A673 (cell line): ENCODE measurements at regions not wholly inside any gene's neighbourhood (a gene's known extent, or its start where the extent isn't known, plus 50 kb on each side); places are given as distances from the start of the nearest gene placed in this dataset.

Experiments
- EZH2 ChIP-seq: fragments of 200-600 bp; sonication (generic); IDR thresholded peaks from 2 replicates; pipeline ENCODE4 v1.6.1; 2017; ENCODE audit warnings: borderline replicate concordance, low read depth, mild to moderate bottlenecking, mixed read lengths, antibody characterized with exemption, low read length; ENCODE audit not compliant: poor library complexity, severe bottlenecking
- TF ChIP-seq, protein P1 (sequence below): fragments of 300-800, 200-600 bp; sonication (generic); conservative IDR thresholded peaks from 2 replicates; pipeline ENCODE4 v1.5.1; 2017; ENCODE audit warnings: low read depth, mild to moderate bottlenecking, antibody characterized with exemption, low read length, moderate library complexity, mixed read lengths

DNA sequence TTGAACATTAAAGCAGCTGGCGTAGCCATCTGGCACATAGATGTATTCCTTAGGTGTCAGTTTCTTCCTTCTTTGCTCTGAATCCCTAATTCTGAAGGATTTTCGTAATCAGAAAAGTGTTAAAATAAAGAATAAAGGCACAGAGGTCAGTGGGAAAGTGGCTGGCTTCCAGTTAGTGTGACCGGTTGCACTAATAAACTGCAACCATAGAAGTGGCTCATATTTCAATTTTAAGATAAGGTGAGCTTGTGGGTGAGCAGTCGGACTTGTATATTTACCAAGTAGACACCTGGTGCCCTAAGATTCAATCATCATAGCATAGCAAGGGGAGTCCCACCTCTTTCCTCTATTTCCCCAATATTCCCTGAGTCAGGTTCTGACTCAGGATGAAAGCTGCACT, 459.6 kb downstream of the ACTL7B start:
- TF ChIP-seq, protein P1, sequence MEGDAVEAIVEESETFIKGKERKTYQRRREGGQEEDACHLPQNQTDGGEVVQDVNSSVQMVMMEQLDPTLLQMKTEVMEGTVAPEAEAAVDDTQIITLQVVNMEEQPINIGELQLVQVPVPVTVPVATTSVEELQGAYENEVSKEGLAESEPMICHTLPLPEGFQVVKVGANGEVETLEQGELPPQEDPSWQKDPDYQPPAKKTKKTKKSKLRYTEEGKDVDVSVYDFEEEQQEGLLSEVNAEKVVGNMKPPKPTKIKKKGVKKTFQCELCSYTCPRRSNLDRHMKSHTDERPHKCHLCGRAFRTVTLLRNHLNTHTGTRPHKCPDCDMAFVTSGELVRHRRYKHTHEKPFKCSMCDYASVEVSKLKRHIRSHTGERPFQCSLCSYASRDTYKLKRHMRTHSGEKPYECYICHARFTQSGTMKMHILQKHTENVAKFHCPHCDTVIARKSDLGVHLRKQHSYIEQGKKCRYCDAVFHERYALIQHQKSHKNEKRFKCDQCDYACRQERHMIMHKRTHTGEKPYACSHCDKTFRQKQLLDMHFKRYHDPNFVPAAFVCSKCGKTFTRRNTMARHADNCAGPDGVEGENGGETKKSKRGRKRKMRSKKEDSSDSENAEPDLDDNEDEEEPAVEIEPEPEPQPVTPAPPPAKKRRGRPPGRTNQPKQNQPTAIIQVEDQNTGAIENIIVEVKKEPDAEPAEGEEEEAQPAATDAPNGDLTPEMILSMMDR, result no peak
- TF ChIP-seq EZH2, result no peak
